Karpas-422 (cell line): ENCODE measurements at regions not wholly inside any gene's neighbourhood (a gene's known extent, or its start where the extent isn't known, plus 50 kb on each side); places are given as distances from the start of the nearest gene placed in this dataset.

ENCODE experiments used
- DNase-seq: peaks from one replicate; pipeline ENCODE4 v3.0.0-alpha.2; 2015
- H2AFZ ChIP-seq: fragments of 200-600 bp; sonication (generic); 2 replicates; pipeline ENCODE4 v1.6.1; 2014; ENCODE audit warnings: antibody characterized with exemption, low read length, mixed read lengths
- H3K27ac ChIP-seq: fragments of 200-600 bp; sonication (generic); 2 replicates; pipeline ENCODE4 v1.5.1; 2014; ENCODE audit warnings: mild to moderate bottlenecking, low read length, moderate library complexity
- H3K27me3 ChIP-seq: fragments of 200-600 bp; sonication (generic); 2 replicates; pipeline ENCODE4 v1.6.1; 2014; ENCODE audit warnings: low read length, mixed read lengths
- H3K36me3 ChIP-seq: fragments of 200-600 bp; sonication (generic); 2 replicates; pipeline ENCODE4 v1.6.1; 2014; ENCODE audit warnings: low read length, mixed read lengths; ENCODE audit not compliant: insufficient read depth
- H3K4me1 ChIP-seq: fragments of 200-600 bp; sonication (generic); 2 replicates; pipeline ENCODE4 v1.6.1; 2014; ENCODE audit warnings: mild to moderate bottlenecking, low read length, mixed read lengths
- H3K4me2 ChIP-seq: fragments of 200-600 bp; sonication (generic); 2 replicates; pipeline ENCODE4 v1.6.1; 2014; ENCODE audit warnings: low read length, low read depth, mild to moderate bottlenecking; ENCODE audit not compliant: poor library complexity, severe bottlenecking
- H3K4me3 ChIP-seq: fragments of 200-600 bp; sonication (generic); 2 replicates; pipeline ENCODE4 v1.5.1; 2014; ENCODE audit warnings: mild to moderate bottlenecking, antibody characterized with exemption, low read length, mixed read lengths
- H3K79me2 ChIP-seq: fragments of 200-600 bp; sonication (generic); 2 replicates; pipeline ENCODE4 v1.6.1; 2014; ENCODE audit warnings: mild to moderate bottlenecking, low read length, mixed read lengths
- H3K9ac ChIP-seq: fragments of 200-600 bp; sonication (generic); 2 replicates; pipeline ENCODE4 v1.6.0; 2014; ENCODE audit warnings: low read length
- H3K9me2 ChIP-seq: fragments of 200-600 bp; sonication (generic), shearing (Covaris generic); replicated peaks from 2 replicates; pipeline ENCODE4 v1.6.0; 2014; ENCODE audit warnings: mild to moderate bottlenecking, low read length, moderate library complexity; ENCODE audit not compliant: insufficient read depth
- H3K9me3 ChIP-seq: fragments of 300-700, 200-600 bp; sonication (generic); 2 replicates; pipeline ENCODE4 v1.6.1; 2014; ENCODE audit warnings: low read length, mixed read lengths
- H4K20me1 ChIP-seq: fragments of 200-600 bp; sonication (generic); 2 replicates; pipeline ENCODE4 v1.6.1; 2014; ENCODE audit warnings: mild to moderate bottlenecking, antibody characterized with exemption, low read length, low read depth; ENCODE audit not compliant: insufficient read depth

DNA sequence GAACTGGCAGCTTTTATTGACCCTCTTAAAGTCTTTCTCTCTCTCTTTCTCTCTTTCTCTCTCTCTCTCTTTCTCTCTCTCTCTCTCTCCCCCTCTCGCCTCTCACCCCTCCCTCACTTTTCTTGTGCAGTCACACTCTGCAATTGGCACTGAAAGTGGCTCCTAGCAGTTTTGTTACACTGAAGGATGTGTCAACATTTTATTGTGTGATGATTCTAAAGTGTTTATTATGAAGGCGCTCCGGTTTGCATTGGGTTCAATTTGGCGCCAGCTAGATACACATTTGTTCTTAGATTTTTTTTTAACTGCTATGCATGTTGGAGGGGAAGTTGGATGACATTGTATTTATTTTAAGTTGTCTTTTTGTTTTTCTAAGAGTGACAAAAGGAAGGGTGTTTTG lies 64.0 kb upstream of the CHRM3 start:
- no peaks in the 10 kb centered on the region for H3K9me2 ChIP-seq
- no peaks in the 10 kb centered on the region for H3K36me3 ChIP-seq
- no peak overlapping the region for H3K27ac ChIP-seq
- no peaks in the 10 kb centered on the region for H4K20me1 ChIP-seq
- H2AFZ ChIP-seq, result no peak overlapping the region
- H3K9me3 ChIP-seq, result peaks cover 24% of the 10 kb centered on the region
- no peak overlapping the region for H3K9ac ChIP-seq
- no peaks in the 10 kb centered on the region for H3K4me1 ChIP-seq
- H3K27me3 ChIP-seq, result no peaks in the 10 kb centered on the region
- no peak for DNase-seq
- no peaks in the 10 kb centered on the region for H3K79me2 ChIP-seq
- H3K4me3 ChIP-seq, result no peak overlapping the region
- H3K4me2 ChIP-seq, result no peak overlapping the region

DNA sequence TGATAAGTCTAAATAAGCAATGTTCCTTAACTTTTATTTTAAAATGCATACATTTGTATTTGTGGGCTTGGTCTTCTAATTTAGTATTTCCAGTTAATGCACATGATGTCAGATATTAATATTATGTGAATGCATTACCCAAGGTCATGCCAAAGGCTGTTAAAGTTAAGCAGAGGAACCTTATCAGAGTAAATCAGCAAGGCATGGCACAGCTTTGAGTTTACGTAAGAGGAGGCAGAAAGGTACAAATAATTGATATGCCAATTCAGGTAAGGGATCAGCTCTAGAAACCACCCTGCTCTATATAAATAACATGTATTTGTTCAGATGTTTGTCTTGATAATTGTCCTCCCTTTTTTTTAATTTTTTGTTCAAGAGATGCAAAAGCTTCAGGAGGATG lies 64.5 kb upstream of the CHRM3 start:
- Histone ChIP-seq H4K20me1 (no peaks in the 10 kb centered on the region), H3K27me3 (no peaks in the 10 kb centered on the region), H3K9me2 (no peaks in the 10 kb centered on the region), H3K4me3 (no peak overlapping the region), H3K9me3 (peaks cover 28% of the 10 kb centered on the region), H3K9ac (no peak overlapping the region), H3K79me2 (no peaks in the 10 kb centered on the region), H3K4me1 (no peaks in the 10 kb centered on the region), H2AFZ (no peak overlapping the region), H3K36me3 (no peaks in the 10 kb centered on the region), H3K4me2 (no peak overlapping the region), H3K27ac (no peak overlapping the region)
- DNase-seq, result no peak

DNA sequence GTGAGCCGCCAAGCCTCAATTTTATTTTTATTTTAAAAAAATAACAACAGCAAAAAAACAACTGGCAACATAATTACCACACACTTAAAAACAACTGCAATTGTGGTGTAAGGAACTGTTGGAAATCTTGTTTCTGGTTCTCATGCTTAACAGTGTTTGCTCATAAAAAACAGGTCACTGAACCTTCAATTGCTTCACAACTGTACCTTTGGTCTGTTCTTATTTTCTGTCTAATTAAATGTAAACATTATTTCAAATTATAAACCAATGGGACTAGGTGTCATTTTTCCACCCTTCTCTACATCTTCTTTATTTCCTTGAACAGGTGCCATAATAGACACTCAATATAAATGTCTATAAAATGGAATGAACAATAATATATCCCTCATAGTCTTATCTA lies 68.4 kb upstream of the CHRM3 start:
- no peaks in the 10 kb centered on the region for H3K4me1 ChIP-seq
- no peak overlapping the region for H3K9ac ChIP-seq
- no peak for DNase-seq
- no peaks in the 10 kb centered on the region for H4K20me1 ChIP-seq
- H3K79me2 ChIP-seq, result no peaks in the 10 kb centered on the region
- H3K27ac ChIP-seq, result no peak overlapping the region
- H3K9me2 ChIP-seq, result no peaks in the 10 kb centered on the region; the same call in 1 of the 2 replicates
- no peak overlapping the region for H3K4me2 ChIP-seq
- H3K9me3 ChIP-seq, result peaks cover 12% of the 10 kb centered on the region
- H3K4me3 ChIP-seq, result no peak overlapping the region
- H3K27me3 ChIP-seq, result no peaks in the 10 kb centered on the region
- H3K36me3 ChIP-seq, result no peaks in the 10 kb centered on the region
- H2AFZ ChIP-seq, result no peak overlapping the region

DNA sequence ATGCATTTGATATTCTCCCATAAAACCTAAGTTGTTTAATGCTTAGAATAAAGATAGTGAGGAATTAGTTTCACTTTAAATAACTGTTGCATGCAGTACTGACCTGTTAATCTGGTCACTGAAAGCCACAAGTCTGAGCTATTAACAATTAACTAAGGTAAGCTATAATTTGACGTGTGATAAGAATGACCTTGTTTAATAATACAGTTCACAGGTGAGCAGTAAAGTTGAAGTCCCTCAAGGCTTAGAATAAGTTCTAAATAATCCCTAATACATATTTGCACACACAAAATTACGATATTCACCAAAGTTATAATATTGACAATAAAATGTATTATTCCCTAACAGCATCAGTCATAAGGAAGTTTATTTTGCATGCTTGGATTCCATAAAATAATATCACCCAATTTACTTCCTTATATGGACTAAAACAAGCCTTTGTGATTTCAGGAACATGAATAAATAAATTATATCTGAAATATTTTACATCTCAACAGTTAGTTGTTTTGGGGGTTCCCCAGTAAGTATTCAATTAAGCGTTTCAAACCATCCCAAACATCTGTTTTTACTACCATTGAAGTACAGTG lies 70.6 kb upstream of the CHRM3 start:
- no peaks in the 10 kb centered on the region; the same call in 1 of the 2 replicates for H3K9me2 ChIP-seq
- H3K4me1 ChIP-seq, result no peaks in the 10 kb centered on the region
- H3K27me3 ChIP-seq, result no peaks in the 10 kb centered on the region
- no peak for DNase-seq
- no peaks in the 10 kb centered on the region for H3K36me3 ChIP-seq
- no peak overlapping the region for H3K9ac ChIP-seq
- no peaks in the 10 kb centered on the region for H3K79me2 ChIP-seq
- no peak overlapping the region for H3K27ac ChIP-seq
- H2AFZ ChIP-seq, result no peak overlapping the region
- H4K20me1 ChIP-seq, result no peaks in the 10 kb centered on the region
- H3K9me3 ChIP-seq, result peaks cover 17% of the 10 kb centered on the region
- H3K4me2 ChIP-seq, result no peak overlapping the region
- H3K4me3 ChIP-seq, result no peak overlapping the region

DNA sequence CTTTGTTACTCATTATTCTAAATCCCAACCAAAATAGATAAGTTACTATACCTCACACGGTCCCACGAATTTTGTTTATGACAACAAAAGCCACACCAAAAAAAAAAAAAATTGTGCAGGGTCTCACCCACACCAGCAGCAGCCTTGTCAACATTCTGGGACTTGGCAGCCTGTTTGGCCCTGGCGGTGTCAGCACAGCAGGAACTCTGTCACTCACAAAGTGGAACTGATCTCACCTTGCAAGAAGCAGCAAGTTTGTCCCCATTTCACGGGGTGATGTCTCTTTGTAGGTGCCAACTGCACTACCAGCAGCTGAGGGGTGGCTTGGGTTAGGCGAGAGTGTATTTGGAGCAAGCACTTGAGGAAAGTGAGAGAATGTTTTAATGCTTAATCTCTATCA lies 75.0 kb upstream of the CHRM3 start:
- no peaks in the 10 kb centered on the region for H4K20me1 ChIP-seq
- no peak overlapping the region for H3K4me3 ChIP-seq
- no peak overlapping the region for H3K9ac ChIP-seq
- H2AFZ ChIP-seq, result no peak overlapping the region
- H3K36me3 ChIP-seq, result no peaks in the 10 kb centered on the region
- H3K9me3 ChIP-seq, result peaks cover 6% of the 10 kb centered on the region; the same call in 1 of the 2 replicates
- no peaks in the 10 kb centered on the region for H3K4me1 ChIP-seq
- H3K9me2 ChIP-seq, result no peaks in the 10 kb centered on the region; the same call in 1 of the 2 replicates
- no peak overlapping the region for H3K4me2 ChIP-seq
- no peaks in the 10 kb centered on the region for H3K79me2 ChIP-seq
- no peaks in the 10 kb centered on the region for H3K27me3 ChIP-seq
- no peak for DNase-seq
- no peak overlapping the region for H3K27ac ChIP-seq

DNA sequence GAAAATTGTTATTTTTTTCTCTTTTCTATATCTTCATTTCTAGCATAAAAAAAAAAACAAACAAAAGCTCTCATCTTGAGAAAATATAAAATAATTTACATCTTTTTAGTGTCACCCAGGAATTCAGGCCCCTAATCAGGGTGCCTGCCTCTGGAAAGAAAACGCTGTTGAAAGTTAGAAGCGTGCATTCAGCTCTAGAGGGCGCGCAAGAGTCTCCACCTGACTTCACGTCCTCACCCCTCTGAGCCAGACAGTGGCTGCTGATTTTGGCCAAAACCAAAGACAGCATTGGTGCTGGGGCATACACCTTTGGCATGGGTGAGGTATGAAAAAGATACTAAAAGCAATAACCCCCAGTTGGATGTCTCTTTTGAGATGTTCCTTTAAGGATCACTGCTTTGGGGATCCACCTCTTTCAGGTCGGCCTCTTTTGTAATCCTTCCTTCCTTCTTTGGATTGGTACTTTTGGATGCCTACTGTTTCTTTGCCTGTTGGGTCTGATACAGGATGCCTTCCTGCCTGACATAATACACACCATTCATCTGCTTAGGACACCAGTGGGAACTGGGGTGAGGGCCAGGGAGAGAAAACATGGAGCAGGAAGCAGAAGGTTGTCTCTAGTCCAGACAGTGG lies 77.6 kb upstream of the CHRM3 start:
- Histone ChIP-seq H3K9me3 (peaks cover 6% of the 10 kb centered on the region; the same call in 1 of the 2 replicates), H3K27ac (no peak overlapping the region), H3K9me2 (no peaks in the 10 kb centered on the region), H3K4me3 (no peak overlapping the region), H3K36me3 (no peaks in the 10 kb centered on the region), H3K4me1 (no peaks in the 10 kb centered on the region), H3K4me2 (no peak overlapping the region), H3K27me3 (no peaks in the 10 kb centered on the region), H3K79me2 (no peaks in the 10 kb centered on the region), H4K20me1 (no peaks in the 10 kb centered on the region), H3K9ac (no peak overlapping the region), H2AFZ (no peak overlapping the region)
- peak; percentile 55 for DNase-seq

DNA sequence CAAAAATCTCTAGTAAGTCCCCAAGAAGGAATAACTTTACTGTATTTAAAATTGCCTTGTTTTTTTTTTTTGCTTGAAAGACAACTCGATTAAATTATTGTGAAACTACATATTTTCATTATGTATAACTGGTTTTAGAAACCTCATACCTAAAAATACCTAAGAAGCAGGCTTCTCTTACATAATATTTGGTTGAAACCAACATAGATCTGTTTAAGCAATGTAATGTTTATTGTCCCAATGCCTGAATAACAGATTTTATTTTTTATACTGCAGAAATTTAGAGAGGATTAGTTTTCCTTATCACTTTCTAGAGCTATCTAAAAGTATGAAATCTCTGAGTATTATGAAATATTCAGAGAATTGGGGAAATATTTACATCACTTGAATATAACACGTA lies 78.5 kb upstream of the CHRM3 start:
- Histone ChIP-seq H3K9me2 (no peaks in the 10 kb centered on the region), H3K9ac (no peak overlapping the region), H3K79me2 (no peaks in the 10 kb centered on the region), H3K27me3 (no peaks in the 10 kb centered on the region), H3K4me1 (no peaks in the 10 kb centered on the region), H2AFZ (no peak overlapping the region), H3K36me3 (no peaks in the 10 kb centered on the region), H3K27ac (no peak overlapping the region), H3K4me2 (no peak overlapping the region), H4K20me1 (no peaks in the 10 kb centered on the region), H3K9me3 (peaks cover 6% of the 10 kb centered on the region; the same call in 1 of the 2 replicates), H3K4me3 (no peak overlapping the region)
- no peak for DNase-seq

DNA sequence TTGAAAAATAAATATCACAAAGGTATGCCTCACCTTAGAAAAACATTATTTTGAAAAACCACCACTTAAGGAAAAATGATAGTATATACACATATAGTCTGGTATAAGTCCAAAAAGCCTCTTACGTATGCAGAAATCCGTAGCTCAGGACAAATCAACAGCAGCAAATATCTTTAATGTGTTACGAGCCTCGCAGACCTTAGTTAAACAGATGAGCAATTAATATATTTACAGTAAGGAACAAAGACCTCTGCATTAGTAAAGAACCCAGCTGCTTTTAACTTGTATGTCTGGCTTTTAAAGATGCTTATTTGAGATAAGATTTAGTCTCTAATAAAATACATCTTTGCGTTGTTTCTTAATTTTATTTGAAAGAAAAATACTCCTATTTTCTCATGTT lies 79.9 kb upstream of the CHRM3 start:
- H3K4me2 ChIP-seq, result no peak overlapping the region

More for the DNA sequence above, 79.9 kb upstream of the CHRM3 start:
- Histone ChIP-seq H3K27ac (no peak overlapping the region), H4K20me1 (no peaks in the 10 kb centered on the region), H3K36me3 (no peaks in the 10 kb centered on the region), H3K4me3 (no peak overlapping the region), H3K27me3 (no peaks in the 10 kb centered on the region), H3K9me3 (peaks cover 4% of the 10 kb centered on the region; the same call in 1 of the 2 replicates), H3K79me2 (no peaks in the 10 kb centered on the region), H2AFZ (no peak overlapping the region), H3K9ac (no peak overlapping the region), H3K9me2 (no peaks in the 10 kb centered on the region), H3K4me1 (no peaks in the 10 kb centered on the region)
- no peak for DNase-seq
